ENCODE measurements at regions not wholly inside any gene's neighbourhood (a gene's known extent, or its start where the extent isn't known, plus 50 kb on each side); places are given as distances from the start of the nearest gene placed in this dataset.
"Not testable (repeated sequence)": the region's sequence is repeated elsewhere in the genome, so short reads cannot be mapped to it uniquely, and the experiment has no call there.

DNA sequence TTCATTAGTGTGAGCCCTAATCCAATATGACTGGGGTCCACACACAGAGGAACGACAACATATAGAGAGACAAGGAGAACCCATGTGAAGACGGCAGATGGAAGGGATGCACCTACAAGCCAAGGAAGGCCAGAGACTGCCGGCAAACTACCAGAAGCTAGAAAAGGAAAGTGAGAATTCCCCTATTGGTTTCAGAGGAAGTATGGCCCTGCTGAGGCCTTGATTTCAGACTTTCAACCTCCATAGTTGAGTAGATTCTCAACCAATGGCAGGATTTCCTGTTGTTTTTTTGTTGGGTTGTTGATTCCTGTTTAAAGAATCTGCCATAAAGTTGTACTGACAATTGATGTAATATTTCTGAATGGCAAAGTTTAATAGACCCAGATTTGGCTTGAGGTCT is 241.5 kb downstream of the SATB2 start:
- no peak overlapping the region for H3K4me3 Mint-ChIP-seq

DNA sequence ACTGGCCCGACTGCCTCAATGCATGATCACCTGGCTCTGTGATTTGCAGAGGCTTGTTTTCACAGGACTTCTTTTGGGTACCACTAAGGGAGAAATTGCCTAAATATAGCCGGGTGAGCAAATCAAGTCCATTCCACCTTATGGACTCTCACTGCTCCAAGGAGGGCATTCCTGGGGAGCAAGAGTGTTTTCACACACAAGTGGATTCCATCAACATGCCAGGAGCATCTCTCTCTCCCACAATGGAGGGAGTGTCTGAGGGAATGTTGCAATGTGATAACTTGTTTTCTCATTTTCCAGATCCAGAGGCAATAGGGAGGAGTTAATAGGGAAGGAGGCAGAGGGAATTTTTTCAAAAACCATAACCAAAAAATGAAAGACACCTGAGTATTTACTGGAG is 250.7 kb downstream of the SATB2 start:
- ATAC-seq, result no peak
- H3K27ac Mint-ChIP-seq, result no peak overlapping the region
- H3K4me1 Mint-ChIP-seq, result no peaks in the 10 kb centered on the region
- peaks cover 3% of the 10 kb centered on the region for H3K9me3 Mint-ChIP-seq
- no peaks in the 10 kb centered on the region for H3K27me3 Mint-ChIP-seq
- no peaks in the 10 kb centered on the region for H3K36me3 Mint-ChIP-seq
- H3K4me3 Mint-ChIP-seq, result no peak overlapping the region

More for the DNA sequence above, 241.5 kb downstream of the SATB2 start:
- H3K27me3 Mint-ChIP-seq, result no peaks in the 10 kb centered on the region
- H3K9me3 Mint-ChIP-seq, result peaks cover 4% of the 10 kb centered on the region
- no peaks in the 10 kb centered on the region for H3K4me1 Mint-ChIP-seq
- H3K27ac Mint-ChIP-seq, result no peak overlapping the region
- no peak for ATAC-seq
- no peaks in the 10 kb centered on the region for H3K36me3 Mint-ChIP-seq

DNA sequence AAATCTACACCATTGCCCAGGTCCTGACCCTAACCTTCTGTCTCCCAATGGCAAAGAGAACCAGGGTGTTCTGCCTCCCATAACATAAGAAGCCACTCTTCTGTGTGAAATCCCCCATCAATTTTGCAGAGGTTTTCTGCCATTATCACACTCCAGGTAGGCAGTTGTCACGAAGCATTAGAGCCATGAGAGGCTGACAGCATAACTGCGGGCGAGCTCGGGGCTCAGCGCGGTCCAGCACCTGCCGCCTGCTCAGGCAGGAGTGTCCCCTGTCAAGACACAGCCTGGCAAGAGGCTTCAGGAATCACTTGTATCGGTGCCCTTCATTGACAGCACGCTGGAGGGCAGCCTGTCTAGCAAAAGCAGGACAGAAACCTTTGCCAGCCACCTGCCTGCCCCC is 251.2 kb downstream of the SATB2 start:
- H3K9me3 Mint-ChIP-seq, result peaks cover 3% of the 10 kb centered on the region
- no peaks in the 10 kb centered on the region for H3K36me3 Mint-ChIP-seq
- H3K27ac Mint-ChIP-seq, result no peak overlapping the region

DNA sequence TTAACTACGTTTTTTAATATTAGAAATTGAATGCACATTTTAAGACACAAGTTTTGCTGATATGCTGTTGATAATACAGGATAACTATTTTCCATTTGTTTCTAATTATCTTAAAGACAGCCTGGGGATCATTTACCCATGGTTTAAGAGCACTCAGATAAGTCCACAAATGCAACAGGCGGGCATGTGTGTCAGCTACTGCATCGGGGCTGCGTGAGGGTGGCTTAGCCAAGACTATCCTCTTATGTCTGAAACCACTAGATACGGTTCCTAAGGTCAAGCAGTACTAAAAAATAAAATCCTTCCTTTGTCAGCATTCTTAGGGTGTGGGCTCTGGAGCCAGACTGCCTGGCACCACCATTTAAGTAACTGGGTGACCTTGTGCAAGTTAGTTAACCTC is 254.8 kb downstream of the SATB2 start:
- no peak for ATAC-seq
- no peaks in the 10 kb centered on the region for H3K27me3 Mint-ChIP-seq
- H3K36me3 Mint-ChIP-seq, result no peaks in the 10 kb centered on the region
- H3K4me3 Mint-ChIP-seq, result no peak overlapping the region
- no peaks in the 10 kb centered on the region for H3K4me1 Mint-ChIP-seq
- no peak overlapping the region for H3K27ac Mint-ChIP-seq
- peaks cover 4% of the 10 kb centered on the region for H3K9me3 Mint-ChIP-seq

More for the DNA sequence above, 251.2 kb downstream of the SATB2 start:
- no peak overlapping the region for H3K4me3 Mint-ChIP-seq
- no peaks in the 10 kb centered on the region for H3K27me3 Mint-ChIP-seq
- H3K4me1 Mint-ChIP-seq, result no peaks in the 10 kb centered on the region
- ATAC-seq, result no peak

DNA sequence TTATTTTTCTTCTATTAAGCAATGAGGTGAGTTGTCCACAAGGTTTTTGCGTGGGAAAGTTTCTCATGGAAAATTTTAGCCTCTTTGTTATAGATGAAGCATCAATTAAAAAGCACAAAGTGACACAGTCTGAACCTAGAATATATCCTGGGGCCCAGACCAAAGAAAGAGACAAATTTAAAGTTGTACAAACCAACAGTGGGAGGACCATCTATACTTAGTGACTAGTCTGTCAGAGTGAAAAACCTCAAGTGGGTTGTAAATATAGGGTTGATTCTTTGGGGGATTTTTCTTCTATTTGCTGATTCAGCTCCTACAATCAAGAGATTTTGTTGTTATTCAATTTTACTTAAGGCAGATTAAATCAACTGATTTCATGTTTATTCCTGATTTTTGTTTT is 256.2 kb downstream of the SATB2 start:
- Mint-ChIP-seq H3K36me3 (no peaks in the 10 kb centered on the region), H3K27ac (no peak overlapping the region), H3K9me3 (peaks cover 4% of the 10 kb centered on the region), H3K4me1 (no peaks in the 10 kb centered on the region), H3K4me3 (no peak overlapping the region), H3K27me3 (no peaks in the 10 kb centered on the region)
- ATAC-seq, result no peak

DNA sequence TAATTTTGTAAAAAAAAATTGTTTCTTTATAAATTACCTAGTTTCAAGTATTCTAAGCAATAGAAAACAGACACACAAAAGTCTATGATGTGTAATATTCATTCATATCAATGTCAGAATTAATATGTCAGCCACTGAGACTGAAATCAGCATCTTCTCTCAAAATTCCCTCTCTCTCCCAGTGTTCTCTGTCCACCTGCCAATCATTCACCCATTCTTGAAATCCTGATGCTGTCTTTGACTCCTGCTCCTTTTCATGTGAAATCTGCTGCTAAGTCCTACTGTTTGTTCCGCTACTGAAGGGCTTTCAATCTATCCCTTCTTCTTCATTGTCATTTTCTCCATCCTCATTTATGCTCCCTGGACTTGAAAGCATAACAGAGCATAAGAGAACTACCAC is 257.9 kb downstream of the SATB2 start:
- Mint-ChIP-seq H3K27me3 (no peaks in the 10 kb centered on the region), H3K4me3 (no peak overlapping the region), H3K9me3 (peaks cover 4% of the 10 kb centered on the region), H3K4me1 (no peaks in the 10 kb centered on the region), H3K36me3 (no peaks in the 10 kb centered on the region), H3K27ac (no peak overlapping the region)
- ATAC-seq, result no peak

DNA sequence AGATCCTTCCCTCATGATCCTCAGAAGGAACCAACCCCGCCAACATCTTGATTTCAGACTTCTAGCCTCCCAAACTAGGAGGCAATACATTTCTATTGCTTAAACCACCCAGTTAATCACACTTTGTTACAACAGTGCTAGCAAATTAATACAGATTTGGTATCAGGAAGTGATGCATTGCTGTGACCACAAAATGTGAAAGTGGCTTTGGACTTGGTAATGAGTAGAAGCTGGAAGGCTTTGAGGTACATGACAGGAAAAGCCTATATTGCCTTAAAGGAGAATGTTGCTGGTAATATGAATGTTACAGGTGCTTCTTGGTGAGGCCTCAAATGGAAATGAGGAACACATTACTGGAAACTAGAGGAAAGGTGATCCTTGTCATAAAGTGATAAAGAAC is 260.3 kb downstream of the SATB2 start:
- no peak for ATAC-seq
- Mint-ChIP-seq H3K27ac (no peak overlapping the region), H3K36me3 (no peaks in the 10 kb centered on the region), H3K4me3 (no peak overlapping the region), H3K27me3 (no peaks in the 10 kb centered on the region), H3K4me1 (no peaks in the 10 kb centered on the region), H3K9me3 (peaks cover 4% of the 10 kb centered on the region)

DNA sequence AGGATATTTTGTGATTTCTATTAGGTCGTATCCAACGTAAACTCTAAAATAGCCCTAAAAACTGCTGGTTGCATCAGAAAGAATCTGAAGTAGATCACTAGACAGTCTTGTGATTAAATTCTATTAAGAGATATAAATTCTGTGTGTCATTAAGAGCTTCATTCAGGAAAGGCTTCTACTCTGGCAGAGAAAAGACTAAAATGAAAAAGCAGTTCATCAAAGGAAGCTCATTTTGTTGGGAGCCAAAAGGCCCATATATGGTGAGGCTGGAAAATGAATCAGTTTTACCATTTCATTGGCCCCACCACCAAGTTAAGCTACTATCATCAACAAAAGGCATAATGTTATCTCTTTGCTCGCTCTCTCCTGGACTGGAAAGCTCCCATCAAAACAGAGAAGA is 261.1 kb downstream of the SATB2 start:
- no peaks in the 10 kb centered on the region for H3K36me3 Mint-ChIP-seq
- ATAC-seq, result no peak
- H3K27me3 Mint-ChIP-seq, result no peaks in the 10 kb centered on the region
- H3K27ac Mint-ChIP-seq, result no peak overlapping the region
- peaks cover 4% of the 10 kb centered on the region for H3K9me3 Mint-ChIP-seq
- H3K4me1 Mint-ChIP-seq, result no peaks in the 10 kb centered on the region
- H3K4me3 Mint-ChIP-seq, result no peak overlapping the region

DNA sequence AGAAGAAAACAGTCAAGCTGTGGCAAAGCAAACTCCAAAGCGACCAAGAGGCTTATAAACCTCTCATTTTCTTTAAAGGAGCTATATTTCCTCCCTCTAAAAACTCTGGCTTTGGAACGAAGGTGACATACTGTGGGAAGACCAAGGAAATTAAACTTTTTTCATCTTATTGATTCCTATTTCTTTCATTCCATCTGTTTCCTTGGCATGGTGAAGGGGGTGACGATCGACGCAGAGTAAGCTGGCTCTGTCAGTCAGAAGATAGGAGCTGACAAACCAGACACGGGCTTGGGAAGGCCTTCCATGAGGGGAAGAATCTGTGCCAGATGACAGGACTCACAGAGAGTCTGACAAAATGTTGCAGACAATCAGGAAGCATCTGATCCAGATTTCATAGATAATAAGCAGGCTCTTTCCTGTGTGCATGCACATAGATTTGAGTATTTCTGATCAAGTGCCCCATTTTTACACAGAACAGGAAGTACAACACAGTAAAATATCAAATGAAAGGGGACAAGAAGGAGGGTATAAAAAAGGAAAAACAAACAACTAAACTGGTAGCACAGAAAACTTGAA is 261.7 kb downstream of the SATB2 start:
- peaks cover 2% of the 10 kb centered on the region for H3K9me3 Mint-ChIP-seq
- no peaks in the 10 kb centered on the region for H3K4me1 Mint-ChIP-seq
- H3K27me3 Mint-ChIP-seq, result no peaks in the 10 kb centered on the region
- no peak overlapping the region for H3K27ac Mint-ChIP-seq
- H3K4me3 Mint-ChIP-seq, result no peak overlapping the region
- ATAC-seq, result no peak
- H3K36me3 Mint-ChIP-seq, result no peaks in the 10 kb centered on the region

DNA sequence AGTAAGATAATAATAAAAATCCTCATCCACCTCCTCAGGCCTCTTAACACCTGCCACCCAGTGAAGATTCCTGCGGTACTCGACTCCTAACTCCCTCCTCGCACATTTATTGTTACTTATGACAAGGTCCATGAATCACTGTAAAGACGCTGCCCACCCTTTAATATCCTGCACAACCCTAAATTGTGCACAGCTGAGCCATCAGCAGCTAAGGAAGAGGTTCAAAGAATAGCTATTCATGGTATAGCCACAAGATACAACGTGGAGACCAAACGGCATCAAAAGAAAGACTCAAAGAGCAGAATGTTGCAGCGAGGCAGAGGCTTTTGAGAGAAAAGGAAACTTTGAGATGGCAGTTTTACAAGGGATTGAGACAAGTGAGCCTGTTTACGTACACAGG is 266.3 kb downstream of the SATB2 start:
- ATAC-seq, result no peak
- H3K36me3 Mint-ChIP-seq, result no peaks in the 10 kb centered on the region
- peaks cover 7% of the 10 kb centered on the region for H3K27me3 Mint-ChIP-seq
- no peaks in the 10 kb centered on the region for H3K4me1 Mint-ChIP-seq
- no peak overlapping the region for H3K27ac Mint-ChIP-seq
- peaks cover 3% of the 10 kb centered on the region for H3K9me3 Mint-ChIP-seq
- no peak overlapping the region for H3K4me3 Mint-ChIP-seq

DNA sequence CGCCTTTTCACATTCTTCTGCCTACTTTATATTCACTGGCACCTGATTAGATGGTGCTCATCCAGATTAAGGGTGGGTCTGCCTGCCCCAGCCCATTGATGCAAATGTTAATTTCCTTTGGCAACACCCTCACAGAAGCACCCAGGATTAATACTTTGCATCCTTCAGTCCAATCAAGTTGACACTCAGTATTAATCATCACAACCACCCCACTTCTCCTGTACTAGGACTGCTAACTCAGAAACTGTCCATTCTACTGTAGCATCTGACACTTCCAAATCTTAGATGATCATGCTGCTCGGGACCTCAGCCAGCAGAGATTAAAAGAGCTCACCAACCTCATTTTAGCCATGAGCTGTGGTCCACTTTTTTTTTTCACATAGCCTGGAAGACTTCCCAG is 268.5 kb downstream of the SATB2 start:
- Mint-ChIP-seq H3K4me3 (no peak overlapping the region), H3K36me3 (no peaks in the 10 kb centered on the region), H3K27me3 (peaks cover 7% of the 10 kb centered on the region), H3K27ac (no peak overlapping the region), H3K9me3 (peaks cover 3% of the 10 kb centered on the region), H3K4me1 (no peaks in the 10 kb centered on the region)
- ATAC-seq, result no peak

DNA sequence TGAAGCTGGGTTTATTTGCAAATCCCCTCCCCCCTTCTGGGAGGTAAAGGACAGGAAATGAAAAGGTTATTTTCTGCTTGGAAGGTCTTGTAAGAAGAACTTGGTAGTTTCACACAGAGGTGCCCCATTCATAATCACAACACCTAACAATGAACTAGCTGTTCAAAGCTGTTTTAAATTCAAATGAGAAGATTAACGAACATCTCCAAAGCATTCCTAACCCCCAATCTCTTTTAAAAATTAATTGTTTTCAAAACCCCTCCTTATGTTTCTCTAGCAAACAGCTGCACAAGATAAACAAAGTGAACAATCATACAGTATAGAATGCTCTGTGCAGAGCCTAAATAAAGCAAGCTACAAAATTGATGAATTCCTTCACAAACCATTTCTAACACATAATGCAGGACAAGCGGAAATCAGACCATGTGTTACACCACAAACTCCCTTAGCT is 271.4 kb downstream of the SATB2 start:
- Mint-ChIP-seq H3K4me1 (no peaks in the 10 kb centered on the region), H3K9me3 (peaks cover 3% of the 10 kb centered on the region), H3K27ac (no peak overlapping the region), H3K36me3 (no peaks in the 10 kb centered on the region), H3K4me3 (no peak overlapping the region), H3K27me3 (peaks cover 7% of the 10 kb centered on the region)
- ATAC-seq, result no peak

DNA sequence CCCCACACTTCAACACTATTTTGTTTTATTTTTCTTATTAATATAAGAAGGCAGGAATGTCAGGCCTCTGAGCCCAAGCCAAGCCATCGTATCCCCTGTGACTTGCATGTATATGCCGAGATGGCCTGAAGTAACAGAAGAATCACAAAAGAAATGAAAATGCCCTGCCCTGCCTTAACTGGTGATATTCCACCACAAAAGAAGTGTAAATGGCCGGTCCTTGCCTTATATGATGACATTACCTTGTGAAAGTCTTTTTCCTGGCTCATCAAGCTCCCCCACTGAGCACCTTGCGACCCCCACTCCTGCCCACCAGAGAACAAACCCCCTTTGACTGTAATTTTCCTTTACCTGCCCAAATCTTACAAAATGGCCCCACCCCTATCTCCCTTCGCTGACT is 272.6 kb downstream of the SATB2 start:
- ATAC-seq, H3K36me3 Mint-ChIP-seq, H3K27ac Mint-ChIP-seq, H3K4me3 Mint-ChIP-seq, H3K9me3 Mint-ChIP-seq, H3K27me3 Mint-ChIP-seq, H3K4me1 Mint-ChIP-seq: not testable (repeated sequence)

DNA sequence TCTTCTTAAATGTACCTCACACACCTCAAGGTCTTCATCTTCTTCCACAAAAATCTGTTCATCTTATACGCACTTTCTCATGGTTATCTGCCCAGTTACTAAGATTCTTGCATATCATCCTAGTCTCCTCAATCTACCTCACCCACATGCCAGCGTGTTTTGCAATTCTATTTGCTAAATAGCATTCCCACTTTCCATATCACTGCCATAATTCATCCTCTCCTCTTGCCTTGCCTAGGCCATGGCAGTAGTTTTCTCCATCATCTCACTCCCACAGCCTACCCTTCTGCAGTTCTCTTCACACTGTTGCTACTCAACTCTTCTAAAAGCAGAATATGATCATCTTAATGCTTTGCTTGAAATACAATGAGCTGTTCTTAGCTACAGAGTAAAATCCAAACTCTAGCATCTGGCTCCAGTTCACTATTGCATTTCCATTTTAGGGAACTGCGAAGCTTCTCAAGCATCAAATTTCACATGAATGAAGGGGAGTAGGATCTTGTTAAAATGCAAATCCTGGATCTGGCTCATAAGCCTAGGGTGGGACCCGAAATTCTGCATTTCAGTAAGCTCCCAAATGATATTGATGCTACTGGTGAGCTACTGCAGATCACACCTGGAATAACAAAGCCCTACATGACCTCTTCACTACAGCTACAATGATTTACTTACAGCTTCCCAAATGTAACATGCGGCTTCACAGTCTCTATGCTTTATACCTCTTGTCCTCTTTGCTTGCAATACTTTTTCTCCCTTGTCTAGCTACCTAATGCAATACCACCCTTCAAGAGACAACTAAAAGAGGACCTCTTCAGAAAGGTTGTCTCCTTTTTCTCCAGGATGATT is 293.9 kb downstream of the SATB2 start:
- Mint-ChIP-seq H3K9me3 (peaks cover 5% of the 10 kb centered on the region), H3K4me3 (no peak overlapping the region), H3K27me3 (no peaks in the 10 kb centered on the region), H3K4me1 (no peaks in the 10 kb centered on the region), H3K27ac (no peak overlapping the region), H3K36me3 (no peaks in the 10 kb centered on the region)
- ATAC-seq, result no peak

DNA sequence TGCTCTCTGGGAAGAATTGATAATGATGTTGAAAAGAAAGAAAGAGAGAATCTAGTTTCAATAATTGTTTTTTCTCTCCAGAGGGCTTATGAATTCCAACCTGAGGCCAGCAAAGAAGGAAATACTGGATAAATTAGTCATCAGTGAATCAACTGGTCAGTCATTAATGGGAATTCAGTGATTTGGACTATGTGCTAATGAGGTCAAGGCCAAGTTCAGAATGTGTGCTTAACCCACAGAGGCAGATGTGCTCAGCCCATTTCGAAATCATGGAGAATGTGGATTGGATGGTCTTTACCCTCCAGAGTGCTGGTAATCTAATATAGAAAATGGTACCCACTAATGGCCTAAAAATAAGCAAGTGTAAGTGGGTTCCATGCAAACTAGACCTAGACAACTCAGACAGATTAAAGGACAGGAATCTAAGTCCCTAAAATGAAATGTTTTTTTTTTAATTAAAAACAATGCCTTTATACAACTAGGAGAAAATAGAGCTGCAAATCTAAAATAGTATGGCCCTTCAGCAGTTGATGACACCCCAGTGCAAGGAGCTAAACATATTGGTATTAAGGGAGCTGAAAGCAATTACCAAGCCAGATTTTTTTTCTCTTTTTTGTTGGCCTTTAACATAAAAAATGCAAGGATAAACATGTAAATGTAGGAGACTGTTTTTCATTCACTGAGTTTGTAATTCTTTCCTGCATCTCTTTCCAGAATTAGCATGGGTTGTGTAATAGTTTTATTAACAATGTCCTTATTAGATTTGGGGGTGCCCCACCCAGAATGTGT is 296.9 kb downstream of the SATB2 start:
- peaks cover 18% of the 10 kb centered on the region for H3K9me3 Mint-ChIP-seq
- no peak for ATAC-seq
- no peaks in the 10 kb centered on the region for H3K4me1 Mint-ChIP-seq
- H3K27me3 Mint-ChIP-seq, result no peaks in the 10 kb centered on the region
- no peak overlapping the region for H3K27ac Mint-ChIP-seq
- H3K4me3 Mint-ChIP-seq, result no peak overlapping the region
- no peaks in the 10 kb centered on the region for H3K36me3 Mint-ChIP-seq

DNA sequence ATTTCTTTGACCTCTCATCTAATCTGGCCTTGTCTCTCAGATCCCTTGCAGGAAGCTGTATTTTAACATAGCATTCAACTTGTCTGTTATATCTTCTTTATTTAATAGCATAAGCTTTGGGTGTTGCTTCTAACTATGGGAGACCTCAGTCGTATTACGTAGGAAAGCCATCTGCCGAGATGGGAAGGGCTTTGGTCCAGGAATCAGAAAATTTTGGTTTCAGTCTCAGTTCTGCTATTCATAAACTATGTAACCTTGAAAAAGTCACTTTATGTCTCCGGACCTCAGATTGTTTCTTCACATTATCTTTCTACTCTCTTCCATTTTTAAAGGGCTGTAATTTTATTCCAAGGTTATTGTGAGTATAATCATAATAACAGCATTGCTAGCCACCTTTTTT is 297.7 kb downstream of the SATB2 start:
- H3K4me3 Mint-ChIP-seq, result no peak overlapping the region
- H3K27me3 Mint-ChIP-seq, result no peaks in the 10 kb centered on the region
- no peak for ATAC-seq
- no peaks in the 10 kb centered on the region for H3K4me1 Mint-ChIP-seq
- H3K36me3 Mint-ChIP-seq, result no peaks in the 10 kb centered on the region
- no peak overlapping the region for H3K27ac Mint-ChIP-seq
- H3K9me3 Mint-ChIP-seq, result peaks cover 21% of the 10 kb centered on the region

Data from stimulated activated memory B cell treated with anti-CD40 and anti-IgM and Interleukin-4, amounts not matched to agents 10 μg/mL and 1 μg/mL and 100 μg/mL, for 72 hours (primary cell).